Inflammatory macrophage treated with lipopolysaccharide for 1 hour (primary cell): ENCODE measurements at regions not wholly inside any gene's neighbourhood (a gene's known extent, or its start where the extent isn't known, plus 50 kb on each side); places are given as distances from the start of the nearest gene placed in this dataset.
"Not testable (repeated sequence)": the region's sequence is repeated elsewhere in the genome, so short reads cannot be mapped to it uniquely, and the experiment has no call there.

Experiments
- DNase-seq, 2 donors: peaks; one replicate each; pipeline ENCODE4 v3.0.0-alpha.2; 2020 to 2022

GRCh38 chr19:27833031-27833430 lies 1379.9 kb downstream of the UQCRFS1 start:
- no peak for DNase-seq

- no peak for DNase-seq
Measured at GRCh38 chr19:27828829-27829228, 1384.1 kb downstream of the UQCRFS1 start.

- DNase-seq: no peak
Measured at GRCh38 chr19:27824108-27824507, 1388.8 kb downstream of the UQCRFS1 start.

GRCh38 chr19:27822336-27822735 lies 1390.6 kb downstream of the UQCRFS1 start:
- no peak for DNase-seq

DNA sequence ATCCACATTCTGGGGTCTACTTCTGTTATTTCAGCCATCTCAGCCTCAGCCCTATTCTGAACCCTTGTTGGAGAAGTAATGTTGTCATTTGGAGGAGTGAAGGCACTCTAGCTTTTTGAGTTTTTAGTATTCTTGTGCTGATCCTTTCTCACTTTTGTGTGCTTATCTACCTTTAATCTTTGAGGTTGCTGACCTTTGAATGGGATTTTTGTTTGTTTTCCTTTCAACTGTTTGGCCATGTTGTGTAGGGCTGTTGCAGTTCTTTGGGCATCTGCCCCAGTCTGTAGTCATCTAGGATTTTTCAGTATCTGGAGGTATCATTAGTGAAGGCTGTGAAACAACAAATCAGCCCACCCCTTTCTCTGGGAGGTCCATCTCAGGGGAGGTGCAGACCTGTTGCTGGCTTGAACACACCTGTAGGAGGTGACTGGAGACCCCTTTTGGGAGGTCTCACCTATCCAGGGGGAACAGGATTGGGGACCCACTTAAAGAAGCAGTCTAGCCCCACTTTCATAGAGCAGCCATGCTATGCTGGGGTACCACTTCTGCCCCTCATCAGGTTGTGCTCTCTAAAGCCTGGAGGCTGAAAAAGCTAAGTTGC lies 1391.4 kb downstream of the UQCRFS1 start:
- no peak for DNase-seq

DNA sequence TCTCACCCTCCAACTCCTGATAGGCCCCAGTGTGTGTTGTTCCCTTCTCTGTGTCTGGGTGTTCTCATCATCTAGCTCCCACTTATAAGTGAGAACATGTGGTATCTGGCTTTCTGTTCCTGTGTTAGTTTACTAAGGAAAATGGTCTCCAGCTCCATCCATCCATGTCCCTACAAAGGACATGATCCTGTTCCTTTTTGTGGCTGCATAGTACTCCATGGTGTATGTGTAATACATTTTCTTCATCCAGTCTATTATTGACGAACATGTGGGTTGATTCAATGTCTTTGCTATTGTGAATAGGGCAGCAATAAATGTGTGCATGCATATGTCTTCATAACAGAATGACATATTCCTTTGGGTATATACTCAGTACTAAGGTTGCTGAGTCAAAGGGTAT lies 1397.0 kb downstream of the UQCRFS1 start:
- DNase-seq: no peak

DNA sequence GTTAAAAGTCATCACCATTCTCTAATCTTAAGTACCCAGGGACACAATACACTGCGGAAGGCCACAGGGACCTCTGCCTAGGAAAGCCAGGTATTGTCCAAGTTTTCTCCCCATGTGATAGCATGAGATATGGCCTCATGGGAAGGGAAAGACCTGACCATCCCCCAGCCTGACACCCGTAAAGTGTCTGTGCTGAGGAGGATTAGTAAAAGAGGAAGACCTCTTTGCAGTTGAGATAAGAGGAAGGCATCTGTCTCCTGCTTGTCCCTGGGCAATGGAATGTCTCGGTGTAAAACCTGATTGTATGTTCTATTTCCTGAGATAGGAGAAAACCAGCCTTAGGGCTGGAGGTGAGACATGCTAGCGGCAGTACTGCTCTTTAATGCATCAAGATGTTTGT lies 1398.1 kb downstream of the UQCRFS1 start:
- DNase-seq: not testable (repeated sequence)

- DNase-seq: not testable (repeated sequence)
Measured at GRCh38 chr19:27814274-27814673, 1398.7 kb downstream of the UQCRFS1 start.

- DNase-seq: no peak
Measured at GRCh38 chr19:27806471-27807070, 1406.4 kb downstream of the UQCRFS1 start.

GRCh38 chr19:27805848-27806247 lies 1407.1 kb downstream of the UQCRFS1 start:
- DNase-seq: no peak

DNA sequence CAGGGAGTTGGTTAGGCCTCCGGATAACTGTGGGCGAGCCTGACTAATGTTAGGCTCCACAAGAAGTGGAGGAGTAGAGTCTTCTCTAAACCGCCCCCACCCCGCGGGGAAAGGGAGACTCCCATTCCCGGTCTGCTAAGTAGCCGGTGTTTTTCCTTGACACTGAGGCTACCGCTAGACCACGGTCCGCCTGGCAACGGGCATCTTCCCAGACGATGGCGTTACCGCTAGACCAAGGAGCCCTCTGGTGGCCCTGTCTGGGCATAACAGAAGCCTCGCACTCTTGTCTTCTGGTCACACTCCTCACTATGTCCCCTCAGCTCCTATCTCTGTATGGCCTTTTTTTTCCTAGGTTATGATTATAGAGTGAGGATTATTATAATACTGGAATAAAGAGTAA lies 1410.7 kb downstream of the UQCRFS1 start:
- DNase-seq: not testable (repeated sequence)

- no peak for DNase-seq
Measured at GRCh38 chr19:27796540-27796939, 1416.4 kb downstream of the UQCRFS1 start.

DNA sequence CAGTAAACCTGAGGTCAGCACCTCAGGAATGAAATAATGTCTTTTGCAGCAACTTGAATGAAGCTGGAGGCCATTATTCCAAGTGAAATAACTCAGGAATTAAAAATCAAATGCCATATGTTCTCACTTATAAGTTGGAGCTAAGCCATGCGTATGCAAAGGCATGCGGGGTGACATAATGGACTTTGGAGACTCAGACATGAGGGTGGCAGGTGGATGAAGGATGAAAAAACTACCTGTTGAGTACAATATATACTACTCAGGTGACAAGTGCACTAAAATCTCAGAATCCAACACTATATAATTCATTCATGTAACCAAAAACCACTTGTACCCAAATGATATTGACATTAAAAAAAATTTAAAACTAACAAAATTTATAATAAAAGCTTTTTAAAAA lies 1416.9 kb downstream of the UQCRFS1 start:
- DNase-seq: no peak

DNA sequence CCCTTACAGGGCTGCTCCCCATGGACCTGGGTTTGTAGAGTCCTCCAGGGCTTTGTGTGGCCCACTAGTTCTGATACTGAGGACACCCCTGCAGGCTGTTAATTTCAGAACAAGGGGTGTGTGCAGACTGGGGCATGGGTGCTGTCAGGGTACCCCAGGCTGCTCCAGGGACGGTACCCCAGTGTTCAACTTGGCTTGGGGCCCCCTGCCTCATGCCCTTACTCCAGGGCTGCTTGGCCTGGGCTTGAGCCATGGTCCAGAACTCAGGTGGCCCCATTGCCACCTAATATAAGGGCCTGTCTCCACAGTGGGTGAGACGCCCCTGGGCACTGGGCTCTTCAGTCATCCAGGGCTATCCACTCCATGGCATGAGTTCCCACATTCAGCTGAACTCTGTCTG lies 1417.6 kb downstream of the UQCRFS1 start:
- DNase-seq: no peak

DNA sequence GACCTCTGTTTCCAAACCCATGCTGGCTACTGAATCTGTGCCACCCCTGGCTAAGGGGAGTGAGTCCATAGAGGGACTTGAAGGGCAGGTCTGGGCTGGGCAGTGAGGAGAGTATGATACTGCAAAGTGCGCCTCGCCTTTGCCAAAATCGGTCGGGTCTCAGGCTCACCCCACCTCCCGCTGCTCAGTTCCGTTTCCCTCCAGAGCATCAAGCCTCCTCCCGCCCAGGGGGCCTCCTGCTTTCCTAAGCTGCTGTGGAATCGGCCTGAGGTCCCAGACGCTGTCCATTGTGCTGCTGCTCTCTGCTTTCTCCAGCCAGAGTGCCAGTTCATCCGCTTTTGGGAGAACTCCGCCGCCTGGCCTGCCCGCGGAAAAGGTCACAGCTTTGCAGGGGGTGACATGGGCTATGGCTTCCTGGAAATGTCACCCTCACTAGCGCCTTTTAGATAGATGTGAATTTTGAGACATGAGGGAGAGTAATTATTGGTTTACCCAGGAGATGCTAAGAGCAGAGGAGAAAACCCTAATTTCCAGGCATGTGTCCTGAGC lies 1418.4 kb downstream of the UQCRFS1 start:
- no peak for DNase-seq

- DNase-seq: peak; percentile 92 to 93
Measured at GRCh38 chr19:27793644-27794493, 1419.1 kb downstream of the UQCRFS1 start.

- DNase-seq: peak; percentile 76 to 88
Measured at GRCh38 chr19:27793128-27793643, 1419.8 kb downstream of the UQCRFS1 start.

- DNase-seq: no peak
Measured at GRCh38 chr19:27792576-27793127, 1420.3 kb downstream of the UQCRFS1 start.

- DNase-seq: peak; percentile 19 to 41
Measured at GRCh38 chr19:27780367-27781075, 1432.4 kb downstream of the UQCRFS1 start.

GRCh38 chr19:27779954-27780353 lies 1433.0 kb downstream of the UQCRFS1 start:
- peak; percentile 43 to 47 for DNase-seq

- DNase-seq: peak in 1 of 2 donors; percentile 20
Measured at GRCh38 chr19:27777726-27778125, 1435.2 kb downstream of the UQCRFS1 start.

GRCh38 chr19:27777242-27777641 lies 1435.7 kb downstream of the UQCRFS1 start:
- DNase-seq: no peak
